MCF 10A (cell line): ENCODE measurements at regions not wholly inside any gene's neighbourhood (a gene's known extent, or its start where the extent isn't known, plus 50 kb on each side); places are given as distances from the start of the nearest gene placed in this dataset.

Experiments
- BruUV-seq: library from RNA; stranded (reverse); fragments of 400-500 nt; replicated peaks from 2 replicates; lab custom pipeline; 2021; lab: Mats Ljungman, UMichigan
- CTCF ChIA-PET: fragments of 300-600 bp; sonication (Branson Sonifier 250); formaldehyde crosslinking; extraction: SDS; loops from one replicate; lab custom pipeline; 2021; ENCODE audit warnings: antibody characterized with exemption, inconsistent platforms; lab: Yijun Ruan, JAX
- POLR2A ChIA-PET: fragments of 300-600, 350-650 bp; sonication (Branson Sonifier 250); formaldehyde crosslinking; extraction: SDS; loops from one replicate; lab custom pipeline; 2020; ENCODE audit warnings: antibody characterized with exemption, inconsistent platforms; lab: Yijun Ruan, JAX
- DNase-seq: peaks from one replicate; pipeline ENCODE4 v3.0.0-alpha.2; 2018; ENCODE audit not compliant: unreplicated experiment
- H3K27ac Mint-ChIP-seq: one replicate; pipeline ENCODE4 v1.8.0; 2022; ENCODE audit warnings: mild to moderate bottlenecking, low read depth, mixed read lengths; ENCODE audit not compliant: unreplicated experiment
- H3K27me3 Mint-ChIP-seq: one replicate; pipeline ENCODE4 v1.8.0; 2022; ENCODE audit warnings: mixed read lengths; ENCODE audit not compliant: insufficient read depth, unreplicated experiment
- H3K36me3 Mint-ChIP-seq: one replicate; pipeline ENCODE4 v1.8.0; 2022; ENCODE audit warnings: mild to moderate bottlenecking, moderate library complexity, mixed read lengths; ENCODE audit not compliant: insufficient read depth, unreplicated experiment
- H3K4me1 Mint-ChIP-seq: one replicate; pipeline ENCODE4 v1.8.0; 2022; ENCODE audit warnings: mixed read lengths; ENCODE audit not compliant: insufficient read depth, unreplicated experiment
- H3K4me3 Mint-ChIP-seq: one replicate; pipeline ENCODE4 v1.8.0; 2022; ENCODE audit warnings: mild to moderate bottlenecking, moderate library complexity, mixed read lengths; ENCODE audit not compliant: unreplicated experiment
- H3K9me3 Mint-ChIP-seq: one replicate; pipeline ENCODE4 v1.8.0; 2022; ENCODE audit warnings: mixed read lengths; ENCODE audit not compliant: unreplicated experiment
- intact Hi-C: fragments of 100-400 bp; cut with micrococcal nuclease; formaldehyde crosslinking; loops from 2 replicates; pipeline ENCODE4 v1.14.1; 2022
- TF ChIP-seq, protein P1 (sequence below): fragments of 200-600 bp; IDR thresholded peaks from one replicate; pipeline ENCODE4 v1.8.0; 2022; ENCODE audit warnings: antibody characterized with exemption, mild to moderate bottlenecking; ENCODE audit not compliant: unreplicated experiment

- Mint-ChIP-seq H3K4me1 (peaks cover 13% of the 10 kb centered on the region), H3K4me3 (no peak overlapping the region), H3K36me3 (no peaks in the 10 kb centered on the region), H3K27me3 (peaks cover 41% of the 10 kb centered on the region), H3K27ac (no peak overlapping the region), H3K9me3 (no peaks in the 10 kb centered on the region)
- TF ChIP-seq, protein P1, sequence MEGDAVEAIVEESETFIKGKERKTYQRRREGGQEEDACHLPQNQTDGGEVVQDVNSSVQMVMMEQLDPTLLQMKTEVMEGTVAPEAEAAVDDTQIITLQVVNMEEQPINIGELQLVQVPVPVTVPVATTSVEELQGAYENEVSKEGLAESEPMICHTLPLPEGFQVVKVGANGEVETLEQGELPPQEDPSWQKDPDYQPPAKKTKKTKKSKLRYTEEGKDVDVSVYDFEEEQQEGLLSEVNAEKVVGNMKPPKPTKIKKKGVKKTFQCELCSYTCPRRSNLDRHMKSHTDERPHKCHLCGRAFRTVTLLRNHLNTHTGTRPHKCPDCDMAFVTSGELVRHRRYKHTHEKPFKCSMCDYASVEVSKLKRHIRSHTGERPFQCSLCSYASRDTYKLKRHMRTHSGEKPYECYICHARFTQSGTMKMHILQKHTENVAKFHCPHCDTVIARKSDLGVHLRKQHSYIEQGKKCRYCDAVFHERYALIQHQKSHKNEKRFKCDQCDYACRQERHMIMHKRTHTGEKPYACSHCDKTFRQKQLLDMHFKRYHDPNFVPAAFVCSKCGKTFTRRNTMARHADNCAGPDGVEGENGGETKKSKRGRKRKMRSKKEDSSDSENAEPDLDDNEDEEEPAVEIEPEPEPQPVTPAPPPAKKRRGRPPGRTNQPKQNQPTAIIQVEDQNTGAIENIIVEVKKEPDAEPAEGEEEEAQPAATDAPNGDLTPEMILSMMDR = no peak
- BruUV-seq = no TSS peak
- ChIA-PET CTCF (interaction anchor here (0.6 to 1.9 kb wide), 5 partner anchors 27 to 480 kb away, joined by 3 to 8 read pairs (median 4); no protein-coding TSS in a partner anchor), POLR2A (no interaction called here)
- DNase-seq = no peak
- intact Hi-C loops = no loop called here
Observed at GRCh38 chr9:100673249-100673648, 95.4 kb downstream of the CAVIN4 start.

DNA sequence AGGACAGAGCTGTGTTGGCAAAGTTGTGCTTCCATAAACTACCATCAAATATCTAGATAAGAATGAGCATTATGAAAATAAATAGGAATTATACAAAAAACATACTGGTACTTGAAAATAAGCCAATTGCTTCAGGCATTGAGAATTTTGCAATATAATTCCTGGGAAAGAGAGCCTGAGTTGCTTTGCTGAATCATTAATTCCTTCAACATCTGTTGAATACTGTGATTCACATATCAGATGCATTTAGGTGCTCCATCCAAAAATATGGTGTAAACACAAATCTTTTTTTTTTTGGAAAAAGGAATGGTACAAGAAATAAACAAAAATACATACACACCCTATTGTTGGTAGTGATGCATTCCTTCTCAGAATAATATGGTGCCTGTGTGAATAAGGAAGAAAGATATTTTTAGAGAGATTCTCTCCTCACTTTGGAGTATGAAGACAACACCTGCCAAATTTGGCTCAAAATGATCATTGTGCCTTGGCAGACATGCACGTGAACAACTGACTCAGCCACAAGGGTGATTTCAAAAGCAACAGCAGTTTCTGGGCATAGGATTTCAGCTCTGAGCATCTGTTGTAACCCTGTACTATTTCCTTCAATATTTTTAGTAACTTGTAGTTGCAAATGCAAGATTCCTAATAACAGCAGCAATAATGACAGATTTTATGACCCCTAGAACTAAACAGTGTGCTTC is 96.7 kb downstream of the CAVIN4 start:
- H3K27ac Mint-ChIP-seq = peak overlapping the region; percentile 4
- no peaks in the 10 kb centered on the region for H3K9me3 Mint-ChIP-seq
- H3K36me3 Mint-ChIP-seq = peaks cover 6% of the 10 kb centered on the region
- peak; percentile 27 for DNase-seq
- BruUV-seq = no TSS peak
- peaks cover 13% of the 10 kb centered on the region for H3K4me1 Mint-ChIP-seq
- ChIA-PET CTCF (interaction anchor here (0.6 to 1.9 kb wide), 6 partner anchors 10 to 637 kb away, joined by 3 to 8 read pairs (median 3); no protein-coding TSS in a partner anchor), POLR2A (interaction anchor here (0.6 to 0.7 kb wide), 3 partner anchors 10 to 244 kb away, joined by 3 read pairs; no protein-coding TSS in a partner anchor)
- H3K4me3 Mint-ChIP-seq = no peak overlapping the region
- TF ChIP-seq, protein P1 = no peak
- intact Hi-C loops = no loop called here
- H3K27me3 Mint-ChIP-seq = peaks cover 50% of the 10 kb centered on the region

DNA sequence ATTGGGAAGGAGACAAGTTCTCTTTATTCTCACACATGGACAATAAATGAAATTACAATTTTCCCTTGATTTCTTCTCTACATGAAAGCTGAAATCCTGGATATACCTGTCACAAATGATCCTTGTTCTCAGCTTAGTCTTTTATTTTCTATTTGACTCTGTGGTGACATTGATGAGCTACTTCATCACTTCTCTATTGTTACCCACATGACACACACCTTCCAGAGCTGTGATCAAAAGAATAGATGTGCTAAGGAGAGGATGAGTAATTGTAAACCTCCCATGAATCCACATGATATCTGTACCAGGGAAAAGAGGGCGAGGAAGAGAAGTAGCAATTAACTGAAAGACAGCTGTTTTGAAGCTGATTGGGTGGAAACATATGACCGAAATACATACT is 102.0 kb downstream of the CAVIN4 start:
- Mint-ChIP-seq H3K4me1 (peaks cover 2% of the 10 kb centered on the region), H3K9me3 (no peaks in the 10 kb centered on the region), H3K27ac (no peak overlapping the region), H3K4me3 (no peak overlapping the region), H3K27me3 (peaks cover 65% of the 10 kb centered on the region), H3K36me3 (peaks cover 6% of the 10 kb centered on the region)
- BruUV-seq = no TSS peak
- ChIA-PET POLR2A (no interaction called here), CTCF (interaction anchor here (1.6 to 3.0 kb wide), 2 partner anchors 35 to 78 kb away, joined by 5 to 8 read pairs; no protein-coding TSS in a partner anchor)
- no peak for DNase-seq
- intact Hi-C loops = no loop called here
- TF ChIP-seq, protein P1 = no peak

DNA sequence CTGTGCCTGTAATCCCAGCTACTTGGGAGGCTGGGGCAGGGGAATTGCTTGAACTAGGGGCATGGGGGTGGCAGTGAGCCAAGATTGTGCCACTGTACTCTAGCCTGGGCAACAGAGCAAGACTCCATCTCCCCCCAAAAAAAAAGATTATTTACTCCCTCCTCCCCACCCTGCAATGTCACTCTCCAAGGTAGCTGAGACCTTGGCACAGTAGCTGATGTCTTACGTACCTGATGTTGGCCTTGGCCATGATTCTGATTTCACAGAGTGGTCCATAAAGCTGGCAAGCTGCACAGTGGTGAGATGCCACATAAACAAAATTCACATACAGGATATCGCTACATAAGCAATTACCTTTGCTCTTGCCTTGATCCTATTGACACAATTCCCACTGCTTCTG is 108.5 kb downstream of the CAVIN4 start:
- ChIA-PET POLR2A (interaction anchor here (1.5 kb wide), 1 partner anchor 11 kb away, joined by 4 read pairs; no protein-coding TSS in a partner anchor), CTCF (interaction anchor here (0.7 to 2.5 kb wide), 2 partner anchors 13 to 28 kb away, joined by 6 to 7 read pairs; no protein-coding TSS in a partner anchor)
- TF ChIP-seq, protein P1 = no peak
- intact Hi-C loops = no loop called here
- Mint-ChIP-seq H3K36me3 (no peaks in the 10 kb centered on the region), H3K27me3 (peaks cover 55% of the 10 kb centered on the region), H3K9me3 (no peaks in the 10 kb centered on the region), H3K4me1 (no peaks in the 10 kb centered on the region), H3K27ac (no peak overlapping the region), H3K4me3 (no peak overlapping the region)
- BruUV-seq = no TSS peak
- DNase-seq = no peak
